ENCODE measurements at regions not wholly inside any gene's neighbourhood (a gene's known extent, or its start where the extent isn't known, plus 50 kb on each side); places are given as distances from the start of the nearest gene placed in this dataset.

- TF ChIP-seq, protein P1, sequence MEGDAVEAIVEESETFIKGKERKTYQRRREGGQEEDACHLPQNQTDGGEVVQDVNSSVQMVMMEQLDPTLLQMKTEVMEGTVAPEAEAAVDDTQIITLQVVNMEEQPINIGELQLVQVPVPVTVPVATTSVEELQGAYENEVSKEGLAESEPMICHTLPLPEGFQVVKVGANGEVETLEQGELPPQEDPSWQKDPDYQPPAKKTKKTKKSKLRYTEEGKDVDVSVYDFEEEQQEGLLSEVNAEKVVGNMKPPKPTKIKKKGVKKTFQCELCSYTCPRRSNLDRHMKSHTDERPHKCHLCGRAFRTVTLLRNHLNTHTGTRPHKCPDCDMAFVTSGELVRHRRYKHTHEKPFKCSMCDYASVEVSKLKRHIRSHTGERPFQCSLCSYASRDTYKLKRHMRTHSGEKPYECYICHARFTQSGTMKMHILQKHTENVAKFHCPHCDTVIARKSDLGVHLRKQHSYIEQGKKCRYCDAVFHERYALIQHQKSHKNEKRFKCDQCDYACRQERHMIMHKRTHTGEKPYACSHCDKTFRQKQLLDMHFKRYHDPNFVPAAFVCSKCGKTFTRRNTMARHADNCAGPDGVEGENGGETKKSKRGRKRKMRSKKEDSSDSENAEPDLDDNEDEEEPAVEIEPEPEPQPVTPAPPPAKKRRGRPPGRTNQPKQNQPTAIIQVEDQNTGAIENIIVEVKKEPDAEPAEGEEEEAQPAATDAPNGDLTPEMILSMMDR (conservative IDR thresholded peaks at IDR 0.05; ENCODE audit: low read depth, low read length), result no peak
- TF ChIP-seq EZH2 (IDR thresholded peaks at IDR 0.05; ENCODE audit: low read length, unreplicated experiment), result no peak
- no peak for TF ChIP-seq EZH2phosphoT487 (IDR thresholded peaks at IDR 0.05; ENCODE audit: borderline replicate concordance, low read length)
Measured at GRCh38 chr11:96456111-96456510, 66.3 kb downstream of the JRKL start.
